NT2/D1 (cell line): ENCODE measurements at regions not wholly inside any gene's neighbourhood (a gene's known extent, or its start where the extent isn't known, plus 50 kb on each side); places are given as distances from the start of the nearest gene placed in this dataset.

ENCODE experiments used
- DNase-seq: peaks from one replicate; pipeline ENCODE4 v3.0.0-alpha.2; 2011; ENCODE audit warnings: low read depth, low spot score
- H3K27me3 ChIP-seq: 2 replicates; pipeline ENCODE4 v1.6.0; 2011; ENCODE audit warnings: mild to moderate bottlenecking; ENCODE audit not compliant: insufficient read length, insufficient read depth
- H3K36me3 ChIP-seq: 2 replicates; pipeline ENCODE4 v1.6.1; 2011; ENCODE audit warnings: mild to moderate bottlenecking, low read length, mixed read lengths; ENCODE audit not compliant: insufficient read depth, insufficient read length
- H3K4me1 ChIP-seq: 2 replicates; pipeline ENCODE4 v1.5.1; 2011; ENCODE audit not compliant: insufficient read depth, insufficient read length
- H3K4me3 ChIP-seq: 2 replicates; pipeline ENCODE4 v1.5.1; 2011; ENCODE audit warnings: low read depth; ENCODE audit not compliant: insufficient read length
- H3K9ac ChIP-seq: 2 replicates; pipeline ENCODE4 v1.6.0; 2011; ENCODE audit warnings: low read depth; ENCODE audit not compliant: insufficient read length
- H3K9me3 ChIP-seq: 2 replicates; pipeline ENCODE4 v1.5.1; 2011; ENCODE audit warnings: mild to moderate bottlenecking, low read length; ENCODE audit not compliant: insufficient read depth
- SUZ12 ChIP-seq: IDR thresholded peaks from 2 replicates; pipeline ENCODE4 v1.6.1; 2011; ENCODE audit not compliant: insufficient read length, insufficient read depth; ENCODE audit errors: extremely low read depth
- YY1 ChIP-seq: IDR thresholded peaks from 2 replicates; pipeline ENCODE4 v1.6.1; 2011; ENCODE audit not compliant: insufficient read length, insufficient read depth
- ZNF274 ChIP-seq: IDR thresholded peaks from 2 replicates; pipeline ENCODE4 v1.6.1; 2011; ENCODE audit warnings: mild to moderate bottlenecking, low read depth, low read length

DNA sequence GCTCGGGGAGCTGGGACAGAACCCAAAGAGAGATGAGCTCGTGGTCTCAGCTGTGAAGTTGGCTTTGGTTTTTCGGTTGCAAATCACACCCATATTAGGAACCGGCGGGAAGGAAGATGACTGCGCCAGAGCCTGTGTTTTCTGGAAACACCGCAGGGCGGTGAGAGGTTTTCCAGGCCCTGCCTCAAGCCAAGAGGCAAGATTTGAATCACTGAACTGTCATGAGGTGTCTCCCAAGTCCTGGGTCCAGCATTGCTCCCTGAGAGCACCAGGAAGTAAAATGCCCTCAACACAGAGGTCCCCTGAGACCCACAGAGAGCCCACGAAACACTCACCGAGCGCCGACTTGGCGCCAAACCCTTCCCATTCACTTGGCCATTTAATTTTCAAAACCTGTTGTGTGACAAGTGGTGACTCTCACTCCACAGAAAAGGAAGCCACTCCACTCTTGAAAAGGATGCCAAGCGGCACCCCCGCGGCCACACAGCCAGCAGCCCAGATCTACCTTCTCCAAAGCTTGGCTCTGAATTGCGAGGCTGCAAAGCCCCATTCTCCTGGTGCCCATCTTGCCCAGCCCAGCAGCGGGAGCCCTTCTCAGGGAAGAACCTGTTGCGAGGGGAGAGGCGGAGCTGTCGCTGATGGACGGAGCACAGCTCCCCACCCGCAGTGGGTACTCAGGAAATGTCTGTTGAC, 99.0 kb upstream of the RUNX3 start:
- H3K9me3 ChIP-seq, result peaks cover 17% of the 10 kb centered on the region
- H3K4me3 ChIP-seq, result no peak overlapping the region
- H3K36me3 ChIP-seq, result no peaks in the 10 kb centered on the region
- H3K27me3 ChIP-seq, result no peaks in the 10 kb centered on the region
- TF ChIP-seq SUZ12, result no peak
- TF ChIP-seq ZNF274, result no peak
- TF ChIP-seq YY1, result no peak
- no peak for DNase-seq
- H3K9ac ChIP-seq, result no peak overlapping the region
- H3K4me1 ChIP-seq, result peaks cover 42% of the 10 kb centered on the region

DNA sequence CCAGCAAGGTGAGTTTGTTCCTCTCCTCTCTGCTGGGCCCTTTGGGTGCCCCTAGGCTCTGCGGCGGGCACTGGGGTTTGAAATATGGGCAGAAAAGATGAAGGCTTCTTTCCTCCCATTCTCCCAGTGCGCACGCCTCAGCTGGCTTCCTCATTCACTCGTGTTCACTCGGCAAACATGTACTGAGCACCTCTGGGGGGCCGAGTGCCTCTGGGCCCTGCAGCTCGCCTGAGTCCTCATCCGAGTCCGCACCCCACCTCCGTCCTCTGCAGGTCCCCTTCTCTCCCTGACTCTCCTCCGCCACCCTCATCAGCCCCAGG, 98.5 kb upstream of the RUNX3 start:
- no peaks in the 10 kb centered on the region for H3K27me3 ChIP-seq
- H3K4me1 ChIP-seq, result peaks cover 42% of the 10 kb centered on the region
- no peaks in the 10 kb centered on the region for H3K36me3 ChIP-seq
- TF ChIP-seq YY1, result no peak
- TF ChIP-seq ZNF274, result no peak
- no peak for TF ChIP-seq SUZ12
- DNase-seq, result no peak
- no peak overlapping the region for H3K4me3 ChIP-seq
- H3K9me3 ChIP-seq, result peaks cover 17% of the 10 kb centered on the region
- no peak overlapping the region for H3K9ac ChIP-seq

DNA sequence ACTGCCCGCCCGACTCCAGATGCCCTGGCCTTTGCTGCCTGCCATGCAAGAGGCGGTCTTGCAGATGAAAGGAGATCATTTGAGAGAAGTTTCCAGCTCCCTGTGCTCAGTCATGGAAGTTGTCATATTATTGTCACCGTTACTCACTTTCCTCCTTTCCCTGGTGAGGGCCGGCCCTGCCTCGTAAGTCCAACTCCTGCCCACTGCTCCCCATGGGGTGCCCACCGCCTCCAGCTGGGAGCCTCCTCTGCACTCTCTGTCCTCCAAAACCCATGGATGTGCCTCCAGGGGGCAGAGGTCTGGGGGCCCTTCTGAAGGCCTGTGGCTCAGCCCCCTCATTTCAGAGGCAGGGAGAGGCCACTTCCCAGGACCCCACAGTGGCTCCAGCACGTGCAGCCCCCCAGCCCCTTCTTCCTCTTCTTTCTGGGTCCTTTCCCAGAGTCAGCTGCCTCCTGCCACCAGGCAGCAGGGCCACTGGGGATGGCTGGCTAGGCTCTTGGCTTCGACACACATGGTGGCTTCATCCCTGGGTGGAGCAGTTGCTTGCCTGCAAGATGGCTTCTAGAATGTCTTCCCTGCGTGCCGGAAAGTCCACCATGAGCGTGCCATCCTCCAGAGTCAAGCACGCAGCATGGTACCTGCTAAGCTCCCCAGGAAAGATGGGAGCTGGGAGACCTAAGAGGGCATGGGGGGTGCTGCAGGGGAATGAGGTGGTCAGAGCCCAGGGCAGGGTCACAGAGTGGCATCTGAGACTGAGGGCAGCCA, 97.9 kb upstream of the RUNX3 start:
- no peak for DNase-seq
- Histone ChIP-seq H3K4me3 (no peak overlapping the region), H3K36me3 (no peaks in the 10 kb centered on the region), H3K27me3 (no peaks in the 10 kb centered on the region), H3K9me3 (peaks cover 17% of the 10 kb centered on the region), H3K4me1 (peaks cover 44% of the 10 kb centered on the region), H3K9ac (no peak overlapping the region)
- TF ChIP-seq ZNF274, result no peak
- no peak for TF ChIP-seq YY1
- no peak for TF ChIP-seq SUZ12

DNA sequence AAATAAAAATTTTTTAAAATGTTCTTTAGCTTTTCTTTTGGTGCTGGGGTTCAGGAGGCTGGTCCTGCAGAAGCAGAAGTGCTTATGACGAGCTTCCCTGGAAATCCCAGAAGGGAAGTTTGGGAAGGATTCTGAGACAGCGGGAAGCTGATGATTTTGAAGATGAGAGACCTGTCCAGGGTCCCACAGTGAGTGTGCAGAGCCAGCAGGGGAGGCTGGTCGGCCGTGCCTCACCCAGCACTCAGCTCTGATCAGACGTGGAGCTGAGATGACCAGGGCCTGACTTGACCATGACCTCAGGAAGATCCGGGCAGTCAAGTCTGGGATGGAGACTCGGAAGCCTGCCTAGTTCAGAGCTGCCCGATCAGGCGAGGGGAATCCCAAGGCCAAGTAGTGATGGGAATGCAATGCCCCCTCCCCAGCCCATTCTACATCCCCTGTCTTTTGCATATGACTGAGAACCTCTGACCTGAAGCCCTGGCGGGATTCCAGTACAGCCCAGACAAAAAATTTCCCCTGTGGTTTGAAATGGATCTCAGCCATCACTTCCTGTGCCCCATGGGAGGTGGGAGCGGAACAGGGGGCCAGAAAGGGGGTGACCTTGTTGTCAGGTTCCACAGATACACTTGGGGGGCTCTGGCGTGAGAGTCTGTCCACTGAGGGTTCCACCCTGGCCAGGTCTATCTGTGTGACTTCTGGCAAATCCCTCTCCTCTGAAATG, 96.8 kb upstream of the RUNX3 start:
- peak overlapping the region; percentile 72 for H3K9ac ChIP-seq
- TF ChIP-seq ZNF274 (no peak), SUZ12 (no peak), YY1 (no peak)
- H3K36me3 ChIP-seq, result no peaks in the 10 kb centered on the region
- H3K9me3 ChIP-seq, result peaks cover 17% of the 10 kb centered on the region
- H3K27me3 ChIP-seq, result no peaks in the 10 kb centered on the region
- peaks cover 49% of the 10 kb centered on the region for H3K4me1 ChIP-seq
- H3K4me3 ChIP-seq, result no peak overlapping the region
- peak; percentile 76 for DNase-seq

DNA sequence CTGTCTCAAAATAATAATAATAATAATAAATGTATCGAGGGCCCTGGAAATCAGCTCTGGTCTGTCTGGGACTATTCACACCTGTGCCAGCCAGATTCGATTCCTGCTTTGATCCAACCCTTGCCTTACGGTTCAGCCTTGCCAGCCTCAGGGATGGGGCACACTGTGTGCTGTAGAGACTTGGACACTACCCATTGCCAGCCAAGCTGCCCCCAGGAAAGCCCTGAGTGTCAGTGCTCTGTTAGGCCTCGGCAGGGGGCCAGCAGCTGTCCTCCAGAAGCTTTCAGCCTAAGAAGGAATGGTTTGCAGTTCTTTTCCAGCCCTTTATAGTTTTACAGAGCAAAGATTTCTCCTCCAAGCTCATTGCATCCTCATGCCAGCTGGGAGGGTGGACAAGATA, 96.2 kb upstream of the RUNX3 start:
- Histone ChIP-seq H3K36me3 (no peaks in the 10 kb centered on the region), H3K9me3 (peaks cover 17% of the 10 kb centered on the region), H3K4me3 (no peak overlapping the region), H3K9ac (no peak overlapping the region), H3K4me1 (peaks cover 53% of the 10 kb centered on the region), H3K27me3 (no peaks in the 10 kb centered on the region)
- TF ChIP-seq ZNF274 (no peak), YY1 (no peak), SUZ12 (no peak)
- no peak for DNase-seq

DNA sequence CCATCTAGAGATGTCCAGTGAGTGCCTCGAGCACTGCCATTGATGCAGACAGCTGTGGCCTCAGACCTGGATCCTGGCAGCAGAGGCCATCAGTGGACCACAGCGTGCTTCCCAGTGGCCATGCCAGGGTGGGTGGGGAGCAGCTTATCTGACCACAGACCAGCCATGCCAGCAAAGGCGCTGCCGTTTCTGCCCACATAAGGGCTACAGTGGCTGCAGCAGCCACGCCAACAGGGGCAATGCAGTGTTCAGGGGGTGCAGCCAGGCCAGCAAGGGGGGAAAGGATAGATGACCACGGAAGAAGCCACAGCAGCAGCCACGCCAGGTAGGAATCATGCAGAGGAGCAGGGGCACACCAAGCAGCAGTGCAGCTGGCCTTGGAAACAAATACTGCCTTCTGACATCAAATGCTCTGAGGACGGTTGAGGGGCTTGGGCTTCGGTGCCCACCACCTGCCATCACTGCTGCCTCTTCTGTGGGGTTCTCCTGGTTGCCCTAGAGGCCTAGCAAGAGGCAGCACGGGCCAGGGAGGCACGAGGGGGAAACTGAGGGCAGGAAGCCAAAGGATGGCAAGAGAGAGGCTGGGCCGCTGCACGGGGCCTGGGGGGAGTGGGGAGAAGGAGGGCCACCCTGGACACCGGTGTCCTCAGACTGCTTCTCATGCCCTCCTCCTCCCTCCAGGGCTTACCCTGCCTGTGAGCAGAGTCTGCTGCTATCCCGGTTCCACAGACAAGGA, 94.7 kb upstream of the RUNX3 start:
- H3K9me3 ChIP-seq, result peaks cover 15% of the 10 kb centered on the region
- H3K4me1 ChIP-seq, result peaks cover 65% of the 10 kb centered on the region
- TF ChIP-seq YY1 (no peak), ZNF274 (no peak), SUZ12 (no peak)
- no peaks in the 10 kb centered on the region for H3K27me3 ChIP-seq
- H3K4me3 ChIP-seq, result no peak overlapping the region
- DNase-seq, result no peak
- no peaks in the 10 kb centered on the region for H3K36me3 ChIP-seq
- peak overlapping the region; percentile 53 for H3K9ac ChIP-seq

DNA sequence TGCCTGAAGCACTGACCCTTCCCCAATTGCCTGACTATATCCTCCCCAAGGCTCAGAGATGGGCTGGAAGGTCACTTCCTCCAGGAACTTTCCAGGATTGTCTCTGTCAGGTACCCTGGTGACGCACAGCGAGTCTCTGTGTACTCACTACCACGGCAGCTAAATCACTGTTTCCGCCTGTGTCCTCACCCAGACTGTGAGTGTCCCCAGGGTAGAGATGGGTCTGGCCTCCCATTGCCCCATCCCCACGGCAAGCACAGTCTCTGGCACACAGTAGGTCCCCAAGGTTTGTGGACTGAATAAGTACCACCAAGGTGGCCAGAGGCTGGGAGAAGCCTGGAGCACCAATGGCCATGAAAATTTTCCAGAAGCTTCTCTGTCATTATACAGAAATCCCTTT, 93.8 kb upstream of the RUNX3 start:
- peaks cover 6% of the 10 kb centered on the region; the same call in 1 of the 2 replicates for H3K9me3 ChIP-seq
- DNase-seq, result no peak
- peaks cover 72% of the 10 kb centered on the region for H3K4me1 ChIP-seq
- no peak overlapping the region for H3K4me3 ChIP-seq
- H3K9ac ChIP-seq, result peak overlapping the region; percentile 44
- TF ChIP-seq ZNF274 (no peak), SUZ12 (no peak), YY1 (no peak)
- no peaks in the 10 kb centered on the region for H3K27me3 ChIP-seq
- H3K36me3 ChIP-seq, result no peaks in the 10 kb centered on the region
